Jurkat, Clone E6-1 (cell line): ENCODE measurements at regions not wholly inside any gene's neighbourhood (a gene's known extent, or its start where the extent isn't known, plus 50 kb on each side); places are given as distances from the start of the nearest gene placed in this dataset.
"Not testable (repeated sequence)": the region's sequence is repeated elsewhere in the genome, so short reads cannot be mapped to it uniquely, and the experiment has no call there.

Experiments
- DNase-seq: peaks from one replicate; pipeline ENCODE4 v3.0.0-alpha.2; 2011; ENCODE audit warnings: low read depth, low spot score
- H3K4me3 ChIP-seq: 2 replicates; pipeline ENCODE4 v1.5.1; 2011; ENCODE audit warnings: mild to moderate bottlenecking, low read length, control low read depth, moderate library complexity

DNA sequence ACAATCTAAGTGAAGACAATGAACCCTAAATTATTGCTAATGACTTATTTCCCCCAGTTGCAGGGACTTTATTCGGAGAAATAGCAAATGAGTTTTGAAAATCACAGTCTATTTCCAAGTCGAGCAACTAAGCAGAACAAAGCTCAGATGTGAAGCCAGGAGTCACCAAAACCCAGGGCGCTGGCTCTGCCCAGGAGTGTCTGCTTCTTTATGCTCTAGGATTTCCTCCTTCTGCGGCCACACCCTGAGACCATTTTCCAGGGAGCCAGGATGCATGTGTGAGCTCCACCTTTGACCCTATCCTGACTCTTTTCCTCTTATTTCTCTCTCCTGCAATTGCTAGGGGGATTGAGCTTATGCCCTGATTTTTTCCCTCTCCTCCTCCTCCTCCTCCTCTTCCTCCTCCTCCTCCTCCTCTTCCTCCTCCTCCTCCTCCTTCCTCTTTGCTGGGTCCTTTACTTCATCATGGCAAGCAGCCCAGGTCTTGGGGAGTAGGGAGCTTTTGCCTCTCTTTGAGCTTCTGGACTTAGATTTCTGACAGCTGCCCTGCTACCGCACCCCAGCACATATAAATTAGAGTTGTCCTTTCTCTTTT is 234.4 kb downstream of the ARL4A start:
- no peak overlapping the region for H3K4me3 ChIP-seq
- no peak for DNase-seq

DNA sequence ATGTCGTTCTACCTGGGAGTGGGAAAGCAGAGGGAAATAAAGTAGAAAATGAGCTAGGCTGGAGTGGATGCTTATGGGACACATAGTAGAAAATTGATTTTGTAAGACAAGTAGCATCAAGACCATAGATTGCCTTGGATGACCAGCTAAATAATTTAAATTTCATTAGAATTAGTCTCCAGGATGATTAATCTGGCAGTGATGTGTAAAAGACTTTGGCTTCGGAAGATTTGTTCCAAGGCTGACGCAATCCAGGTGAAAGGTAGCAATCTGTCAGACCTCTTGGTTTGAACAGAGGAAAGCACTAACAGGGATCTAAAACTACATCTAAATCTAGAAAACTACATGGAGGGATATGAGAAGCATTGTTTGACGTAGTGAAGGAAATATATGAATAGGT is 236.5 kb downstream of the ARL4A start:
- no peak for DNase-seq

GRCh38 chr7:12926206-12926605 is 238.8 kb downstream of the ARL4A start:
- no peak for DNase-seq
- no peak overlapping the region for H3K4me3 ChIP-seq

More for the DNA sequence above, 236.5 kb downstream of the ARL4A start:
- H3K4me3 ChIP-seq: no peak overlapping the region

DNA sequence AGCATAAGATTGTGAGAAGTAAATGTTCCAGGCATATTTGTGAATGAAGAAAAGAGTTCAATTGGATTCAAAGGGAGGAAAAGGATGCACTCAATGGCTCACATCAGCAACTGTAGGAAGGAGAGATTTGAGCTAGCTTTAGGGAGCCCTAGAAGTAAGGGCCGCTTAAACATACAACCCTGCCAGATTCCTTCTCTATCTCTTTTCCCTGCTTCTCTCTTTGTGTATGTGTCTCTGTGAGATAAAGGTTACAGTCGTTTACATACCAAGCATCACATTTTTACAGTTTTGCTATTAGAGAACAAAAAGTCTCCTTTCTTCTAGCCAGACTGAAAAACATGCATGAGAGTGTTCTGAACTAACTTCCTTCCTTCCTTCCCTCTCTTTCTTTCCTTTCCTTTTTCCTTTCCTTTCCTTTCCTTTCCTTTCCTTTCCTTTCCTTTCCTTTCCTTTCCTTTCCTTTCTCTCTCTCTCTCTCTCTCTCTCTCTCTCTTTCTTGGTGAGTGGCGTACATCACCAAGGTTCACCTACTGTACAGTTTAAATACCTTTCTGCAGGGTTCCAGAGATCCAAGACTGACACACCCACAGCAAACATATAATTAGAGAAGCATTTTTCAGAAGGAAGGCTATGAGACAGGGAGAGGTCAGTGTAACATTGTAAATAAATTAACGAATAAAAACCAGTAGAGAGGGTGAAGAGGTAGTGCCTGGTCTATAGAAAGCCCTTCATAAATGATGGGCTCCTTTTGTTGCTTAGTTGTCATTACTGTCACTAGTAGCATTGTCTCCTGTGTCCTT is 240.4 kb downstream of the ARL4A start:
- H3K4me3 ChIP-seq: no peak overlapping the region
- no peak for DNase-seq

- H3K4me3 ChIP-seq: no peak overlapping the region
- no peak for DNase-seq
These were observed 242.2 kb downstream of the ARL4A start for GRCh38 chr7:12929476-12930140.

GRCh38 chr7:12930534-12930933 is 243.1 kb downstream of the ARL4A start:
- no peak for DNase-seq
- no peak overlapping the region for H3K4me3 ChIP-seq

GRCh38 chr7:12931465-12931864 is 244.0 kb downstream of the ARL4A start:
- H3K4me3 ChIP-seq, DNase-seq: not testable (repeated sequence)

DNA sequence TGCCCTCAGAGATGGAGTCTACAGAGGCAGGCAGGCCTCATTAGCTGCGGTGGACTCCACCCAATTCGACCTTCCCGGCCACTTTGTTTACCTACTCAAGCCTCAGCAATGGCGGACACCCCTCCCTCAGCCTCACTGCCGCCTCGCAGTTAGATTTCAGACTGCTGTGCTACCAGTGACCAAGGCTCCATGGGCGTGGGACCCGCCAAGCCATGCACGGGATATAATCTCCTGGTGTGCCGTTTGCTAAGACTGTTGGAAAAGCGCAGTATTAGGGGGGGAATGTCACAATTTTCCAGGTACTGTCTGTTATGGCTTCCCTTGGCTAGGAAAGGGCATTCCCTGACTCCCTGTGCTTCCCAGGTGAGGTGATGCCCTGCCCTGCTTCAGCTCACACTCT is 252.3 kb downstream of the ARL4A start:
- DNase-seq: no peak
- H3K4me3 ChIP-seq: no peak overlapping the region

DNA sequence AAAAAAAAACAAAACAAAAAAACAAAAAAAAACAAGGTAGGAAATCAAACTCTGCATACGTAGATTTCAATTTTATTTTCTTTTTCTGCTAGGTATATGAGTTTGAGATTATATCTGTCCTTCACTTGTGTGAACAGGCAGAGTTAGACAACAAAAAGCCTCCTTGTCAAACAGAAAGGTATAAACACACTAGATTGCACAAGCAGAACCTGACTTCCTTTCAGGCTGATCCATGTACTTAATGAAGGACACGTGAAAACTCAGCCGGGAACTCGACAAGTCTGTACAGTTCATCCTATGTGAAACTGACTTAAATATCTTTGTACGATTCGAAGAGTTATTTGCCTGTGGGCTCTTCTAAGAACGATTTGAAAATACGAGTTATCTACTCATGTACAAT is 254.1 kb downstream of the ARL4A start:
- no peak overlapping the region for H3K4me3 ChIP-seq
- no peak for DNase-seq

DNA sequence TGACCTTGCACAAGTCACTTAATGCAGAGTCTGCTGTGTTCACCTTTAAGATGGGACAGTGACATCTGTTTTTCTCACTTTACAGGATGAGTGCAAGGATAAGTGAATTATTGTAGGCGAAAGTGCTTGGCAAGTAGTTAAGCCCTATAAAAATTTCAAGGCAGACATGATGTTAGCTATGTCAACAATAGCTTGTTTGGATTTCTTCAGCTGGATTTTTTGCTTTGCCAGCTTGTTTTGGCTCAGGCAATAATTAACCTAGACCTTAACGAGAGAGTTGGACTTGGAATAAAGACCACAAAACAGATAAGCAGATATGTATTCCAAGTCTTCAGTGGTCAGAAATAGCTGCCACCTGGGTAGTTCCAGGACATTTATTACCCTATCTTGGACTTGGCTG is 255.2 kb downstream of the ARL4A start:
- no peak overlapping the region for H3K4me3 ChIP-seq

GRCh38 chr7:12943781-12944180 is 256.3 kb downstream of the ARL4A start:
- DNase-seq: no peak
- H3K4me3 ChIP-seq: no peak overlapping the region

More for the DNA sequence above, 255.2 kb downstream of the ARL4A start:
- no peak for DNase-seq

GRCh38 chr7:12945901-12946300 is 258.5 kb downstream of the ARL4A start:
- no peak overlapping the region for H3K4me3 ChIP-seq
- DNase-seq: no peak

DNA sequence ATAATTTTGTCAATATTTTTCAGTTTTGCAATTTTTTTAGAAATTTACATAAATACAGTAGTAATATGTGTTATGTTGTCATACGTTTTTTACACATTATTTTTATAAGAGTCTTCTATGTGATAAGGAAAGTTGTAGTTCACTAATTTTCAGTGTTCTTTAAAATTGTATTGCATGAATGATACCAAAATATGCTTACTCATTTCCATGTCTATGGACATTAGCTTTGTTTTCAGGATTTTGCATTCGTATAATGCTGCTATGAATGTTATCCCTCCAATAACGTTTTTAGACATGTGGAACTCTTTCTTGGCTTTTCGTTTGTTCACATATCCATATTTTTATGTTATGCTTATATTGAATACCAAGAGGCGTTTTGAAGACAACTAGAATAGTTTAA is 260.0 kb downstream of the ARL4A start:
- no peak overlapping the region for H3K4me3 ChIP-seq
- no peak for DNase-seq

- no peak for DNase-seq
- no peak overlapping the region for H3K4me3 ChIP-seq
These were observed 261.9 kb downstream of the ARL4A start for GRCh38 chr7:12949060-12949931.

DNA sequence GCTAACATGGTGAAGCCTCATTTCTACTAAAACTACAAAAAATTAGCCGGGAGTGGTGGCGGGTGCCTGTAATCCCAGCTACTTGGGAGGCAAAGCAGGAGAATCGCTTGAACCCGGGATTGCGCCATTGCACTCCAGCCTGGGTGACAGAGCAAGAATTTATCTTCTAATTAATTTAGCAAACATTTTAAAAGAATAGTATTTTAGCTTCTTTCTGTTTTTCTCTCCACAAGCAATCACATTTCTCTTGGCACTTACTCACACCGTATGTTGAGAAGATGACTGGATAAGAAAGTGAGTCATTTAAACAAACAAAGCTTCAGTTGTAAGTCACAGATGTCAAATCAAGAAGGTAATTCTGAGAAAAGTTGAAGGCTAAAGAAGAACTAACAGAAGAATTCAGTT is 264.0 kb downstream of the ARL4A start:
- DNase-seq: no peak
- H3K4me3 ChIP-seq: no peak overlapping the region

DNA sequence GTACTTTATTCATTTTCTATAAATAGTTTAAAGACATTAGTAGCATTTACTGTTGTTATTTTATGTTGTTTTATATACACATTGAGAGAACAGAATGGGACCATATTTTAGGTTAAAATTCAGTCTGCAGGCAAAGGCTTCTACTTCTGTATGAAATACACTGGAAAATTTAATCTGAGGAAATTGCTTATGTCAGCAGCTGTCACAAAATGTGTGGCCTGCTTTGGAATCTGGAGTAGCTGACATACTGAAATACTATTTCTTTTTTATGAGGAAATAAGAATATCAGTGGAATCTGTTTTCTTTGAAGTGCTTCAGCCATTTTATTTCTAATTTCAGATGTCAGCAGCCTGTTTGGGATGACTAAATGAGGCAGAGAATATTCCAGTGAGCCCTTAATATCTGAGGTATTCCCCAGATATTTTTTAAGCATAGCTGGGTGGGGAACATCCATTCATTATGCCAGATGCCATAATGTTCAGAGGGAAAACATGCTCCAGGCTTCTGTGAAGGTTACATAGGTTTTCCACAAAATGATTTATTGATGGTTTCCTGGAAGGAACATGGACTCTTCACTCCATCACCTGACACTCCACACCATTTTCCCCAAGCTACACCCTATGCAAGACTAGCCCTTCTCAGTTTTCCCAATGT is 267.1 kb downstream of the ARL4A start:
- no peak for DNase-seq
- H3K4me3 ChIP-seq: no peak overlapping the region

DNA sequence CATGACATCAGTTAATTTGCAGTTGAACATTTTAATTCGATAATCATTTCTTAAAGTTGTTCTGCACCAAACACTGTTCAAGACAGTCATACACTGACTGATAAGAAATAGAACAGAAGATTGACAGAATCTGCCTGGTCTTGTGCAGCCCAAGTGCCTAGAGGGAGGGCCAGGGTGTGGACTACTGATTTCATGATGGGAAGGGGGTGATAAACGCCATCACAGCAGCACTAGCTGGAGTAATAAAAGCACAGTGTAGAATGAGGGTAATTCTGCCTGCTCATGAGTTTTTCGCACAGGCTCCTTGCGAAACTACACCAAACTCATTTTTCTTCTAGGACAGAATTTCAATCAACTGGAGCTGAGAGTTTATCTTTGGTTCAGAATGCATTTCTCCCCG is 270.1 kb downstream of the ARL4A start:
- no peak for DNase-seq
- no peak overlapping the region for H3K4me3 ChIP-seq

- DNase-seq: no peak
- no peak overlapping the region for H3K4me3 ChIP-seq
These were observed 274.6 kb downstream of the ARL4A start for GRCh38 chr7:12961910-12962480.

GRCh38 chr7:12963435-12963834 is 276.0 kb downstream of the ARL4A start:
- DNase-seq: no peak
- no peak overlapping the region for H3K4me3 ChIP-seq
